Breast epithelium (tissue), 4 donors: ENCODE measurements at regions not wholly inside any gene's neighbourhood (a gene's known extent, or its start where the extent isn't known, plus 50 kb on each side); places are given as distances from the start of the nearest gene placed in this dataset.

Source experiments
- DNase-seq, 2 donors: peaks; one replicate each; pipeline ENCODE4 v3.0.0-alpha.2; 2019; ENCODE audit warnings: low spot score in 2 of 2
- H3K27ac ChIP-seq, 2 donors: fragments of 200-600 bp; sonication (generic) in 1 of 2; one replicate each; pipeline ENCODE4 v1.5.1; 2016 to 2019; ENCODE audit warnings: mild to moderate bottlenecking in 1 of 2
- H3K27me3 ChIP-seq, 2 donors: fragments of 200-600 bp; sonication (generic) in 1 of 2; one replicate each; pipeline versions ENCODE4 v1.5.1 to v1.6.0; 2017 to 2019; ENCODE audit warnings: control low read depth in 1 of 2, mild to moderate bottlenecking in 1 of 2
- H3K36me3 ChIP-seq: fragments of 200-600 bp; one replicate; pipeline ENCODE4 v1.5.1; 2019
- H3K4me1 ChIP-seq, 2 donors: fragments of 200-600 bp; sonication (generic); one replicate each; pipeline ENCODE4 v1.5.1; 2016 to 2019; ENCODE audit warnings: control low read depth in 1 of 2
- H3K4me3 ChIP-seq, 3 donors: fragments of 200-600 bp; sonication (generic); 1 replicate in 2 of 3; 2 replicates in 1 of 3; pipeline ENCODE4 v1.5.1; 2016 to 2019; ENCODE audit warnings: mild to moderate bottlenecking in 3 of 3, moderate library complexity in 2 of 3
- H3K9me3 ChIP-seq, 2 donors: fragments of 200-600 bp; sonication (generic) in 1 of 2; one replicate each; pipeline ENCODE4 v1.5.1; 2016 to 2019; ENCODE audit warnings: control low read depth in 1 of 2
- POLR2A ChIP-seq: fragments of 450-650 bp; IDR thresholded peaks from one replicate; pipeline ENCODE4 v1.6.1; 2016; ENCODE audit warnings: antibody characterized with exemption, mild to moderate bottlenecking, moderate library complexity
- POLR2AphosphoS5 ChIP-seq, 3 donors: sonication (generic); formaldehyde crosslinking; IDR thresholded peaks; one replicate each; pipeline ENCODE4 v1.6.1; 2017; ENCODE audit warnings: antibody characterized with exemption in 3 of 3
- intact Hi-C: fragments of 100-400 bp; cut with DNase I; formaldehyde crosslinking; loops from one replicate; pipeline ENCODE4 v1.15.1; 2023; ENCODE audit warnings: low total_unique reads
- TF ChIP-seq, protein P1 (sequence below), 3 donors: fragments of 450-650 bp; IDR thresholded peaks; one replicate each; pipeline ENCODE4 v1.5.1; 2016 to 2017; ENCODE audit warnings: antibody characterized with exemption in 3 of 3, mild to moderate bottlenecking in 3 of 3, moderate library complexity in 3 of 3

- Histone ChIP-seq H3K27me3 (no peaks in the 10 kb centered on the region), H3K9me3 (no peaks in the 10 kb centered on the region), H3K4me1 (no peaks in the 10 kb centered on the region), H3K36me3 (no peaks in the 10 kb centered on the region), H3K4me3 (no peak overlapping the region), H3K27ac (no peak overlapping the region)
- no peak for TF ChIP-seq POLR2A
- TF ChIP-seq, protein P1, sequence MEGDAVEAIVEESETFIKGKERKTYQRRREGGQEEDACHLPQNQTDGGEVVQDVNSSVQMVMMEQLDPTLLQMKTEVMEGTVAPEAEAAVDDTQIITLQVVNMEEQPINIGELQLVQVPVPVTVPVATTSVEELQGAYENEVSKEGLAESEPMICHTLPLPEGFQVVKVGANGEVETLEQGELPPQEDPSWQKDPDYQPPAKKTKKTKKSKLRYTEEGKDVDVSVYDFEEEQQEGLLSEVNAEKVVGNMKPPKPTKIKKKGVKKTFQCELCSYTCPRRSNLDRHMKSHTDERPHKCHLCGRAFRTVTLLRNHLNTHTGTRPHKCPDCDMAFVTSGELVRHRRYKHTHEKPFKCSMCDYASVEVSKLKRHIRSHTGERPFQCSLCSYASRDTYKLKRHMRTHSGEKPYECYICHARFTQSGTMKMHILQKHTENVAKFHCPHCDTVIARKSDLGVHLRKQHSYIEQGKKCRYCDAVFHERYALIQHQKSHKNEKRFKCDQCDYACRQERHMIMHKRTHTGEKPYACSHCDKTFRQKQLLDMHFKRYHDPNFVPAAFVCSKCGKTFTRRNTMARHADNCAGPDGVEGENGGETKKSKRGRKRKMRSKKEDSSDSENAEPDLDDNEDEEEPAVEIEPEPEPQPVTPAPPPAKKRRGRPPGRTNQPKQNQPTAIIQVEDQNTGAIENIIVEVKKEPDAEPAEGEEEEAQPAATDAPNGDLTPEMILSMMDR (IDR thresholded peaks at IDR 0.05), result no peak
- no peak for TF ChIP-seq POLR2AphosphoS5 (IDR thresholded peaks at IDR 0.05)
- no peak for DNase-seq
- intact Hi-C loops, result no loop called here
Observed at GRCh38 chr2:66233981-66234380, 200.9 kb upstream of the MEIS1 start.

DNA sequence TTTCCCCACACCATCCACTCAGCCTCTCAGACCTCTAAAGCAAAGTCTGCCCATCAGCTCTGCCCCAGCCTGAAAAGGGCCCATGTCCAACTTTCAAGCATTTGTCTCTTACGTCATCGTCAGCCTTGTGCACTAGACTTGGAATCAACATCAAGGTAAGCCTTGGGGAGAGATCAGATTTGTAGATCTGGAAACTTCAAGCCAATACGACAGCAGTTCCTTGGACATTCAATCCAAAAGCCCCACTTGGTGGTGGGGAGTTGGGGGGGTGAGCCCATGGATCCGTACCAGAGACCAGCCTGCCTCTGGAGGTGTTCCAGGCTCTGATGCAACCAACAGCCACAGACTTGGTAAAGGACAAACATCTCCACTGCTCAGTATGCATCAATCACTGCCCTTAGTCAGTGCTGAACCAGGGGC, 206.8 kb upstream of the MEIS1 start:
- intact Hi-C loops, result no loop called here
- H3K9me3 ChIP-seq, result no peaks in the 10 kb centered on the region
- no peaks in the 10 kb centered on the region for H3K36me3 ChIP-seq
- H3K27me3 ChIP-seq, result no peaks in the 10 kb centered on the region
- TF ChIP-seq POLR2AphosphoS5 (IDR thresholded peaks at IDR 0.05) (no peak), POLR2A (no peak)
- TF ChIP-seq, protein P1 (IDR thresholded peaks at IDR 0.05), result no peak
- no peak overlapping the region for H3K4me3 ChIP-seq
- H3K4me1 ChIP-seq, result no peaks in the 10 kb centered on the region
- no peak for DNase-seq
- H3K27ac ChIP-seq, result no peak overlapping the region

GRCh38 chr2:66217039-66217585, 217.8 kb upstream of the MEIS1 start:
- Histone ChIP-seq H3K36me3 (no peaks in the 10 kb centered on the region), H3K9me3 (no peaks in the 10 kb centered on the region), H3K4me1 (no peaks in the 10 kb centered on the region), H3K27ac (no peak overlapping the region), H3K27me3 (peaks cover 0 to 4% of the 10 kb centered on the region in 2 donors), H3K4me3 (no peak overlapping the region)
- no peak for DNase-seq
- TF ChIP-seq, protein P1 (IDR thresholded peaks at IDR 0.05), result no peak
- TF ChIP-seq POLR2AphosphoS5 (IDR thresholded peaks at IDR 0.05), result no peak
- no peak for TF ChIP-seq POLR2A
- intact Hi-C loops, result no loop called here

GRCh38 chr2:66212749-66213148, 222.2 kb upstream of the MEIS1 start:
- Histone ChIP-seq H3K36me3 (no peaks in the 10 kb centered on the region), H3K9me3 (no peaks in the 10 kb centered on the region), H3K27ac (no peak overlapping the region), H3K4me3 (no peak overlapping the region), H3K27me3 (no peaks in the 10 kb centered on the region), H3K4me1 (no peaks in the 10 kb centered on the region)
- TF ChIP-seq, protein P1 (IDR thresholded peaks at IDR 0.05), result no peak
- TF ChIP-seq POLR2A (no peak), POLR2AphosphoS5 (IDR thresholded peaks at IDR 0.05) (no peak)
- intact Hi-C loops, result no loop called here
- DNase-seq, result no peak

- Histone ChIP-seq H3K9me3 (peaks cover 5 to 8% of the 10 kb centered on the region in 2 donors), H3K36me3 (no peaks in the 10 kb centered on the region), H3K27ac (no peak overlapping the region), H3K27me3 (no peaks in the 10 kb centered on the region), H3K4me1 (no peaks in the 10 kb centered on the region), H3K4me3 (no peak overlapping the region)
- TF ChIP-seq, protein P1 (IDR thresholded peaks at IDR 0.05), result no peak
- TF ChIP-seq POLR2AphosphoS5 (IDR thresholded peaks at IDR 0.05) (no peak), POLR2A (no peak)
- no peak for DNase-seq
- intact Hi-C loops, result no loop called here
Observed at GRCh38 chr2:66202586-66202985, 232.3 kb upstream of the MEIS1 start.
